ENCODE measurements at regions not wholly inside any gene's neighbourhood (a gene's known extent, or its start where the extent isn't known, plus 50 kb on each side); places are given as distances from the start of the nearest gene placed in this dataset.

GRCh38 chr3:22334996-22335395, 584.0 kb upstream of the ZNF385D start:
- no peak for DNase-seq

- DNase-seq, result no peak
These were observed 598.3 kb upstream of the ZNF385D start for GRCh38 chr3:22349215-22349851.

DNA sequence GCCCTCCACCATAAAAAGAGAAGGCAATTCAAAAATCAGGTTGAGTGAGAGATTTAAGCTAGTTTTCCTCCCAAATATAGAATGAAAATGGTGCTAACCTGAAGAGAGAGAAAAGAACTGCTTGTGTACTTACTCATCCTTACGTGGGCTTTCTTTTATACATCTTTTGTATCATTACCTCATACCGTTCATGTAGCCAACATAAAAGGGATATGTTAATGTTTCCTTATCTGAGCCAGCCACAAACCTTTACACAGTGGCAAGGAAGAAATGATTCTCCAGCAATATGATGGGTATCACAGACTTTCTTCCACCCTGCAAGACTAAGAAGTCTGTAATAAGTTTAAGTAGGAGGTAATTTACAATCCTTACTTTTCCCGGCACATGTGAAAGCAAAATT, 600.8 kb upstream of the ZNF385D start:
- no peak for DNase-seq

DNA sequence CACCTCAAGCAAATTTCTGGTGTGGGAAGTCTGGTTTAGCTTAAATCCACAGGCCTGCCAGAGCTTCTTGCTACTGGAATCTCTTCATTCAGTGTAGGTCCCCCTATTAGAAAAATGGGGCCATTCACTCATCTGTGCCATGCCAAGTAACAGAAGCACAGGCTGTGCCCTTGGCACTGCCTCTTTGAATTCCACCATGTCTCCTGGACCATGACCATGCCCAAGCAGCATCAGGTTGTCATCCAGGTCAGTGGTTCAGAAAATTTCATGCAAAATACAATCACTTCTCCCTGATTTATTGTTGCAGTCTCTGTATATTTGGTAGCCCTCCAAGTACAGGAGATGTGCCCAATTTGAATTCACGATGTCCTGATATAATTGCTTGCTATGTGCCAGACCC, 602.1 kb upstream of the ZNF385D start:
- no peak for DNase-seq

DNA sequence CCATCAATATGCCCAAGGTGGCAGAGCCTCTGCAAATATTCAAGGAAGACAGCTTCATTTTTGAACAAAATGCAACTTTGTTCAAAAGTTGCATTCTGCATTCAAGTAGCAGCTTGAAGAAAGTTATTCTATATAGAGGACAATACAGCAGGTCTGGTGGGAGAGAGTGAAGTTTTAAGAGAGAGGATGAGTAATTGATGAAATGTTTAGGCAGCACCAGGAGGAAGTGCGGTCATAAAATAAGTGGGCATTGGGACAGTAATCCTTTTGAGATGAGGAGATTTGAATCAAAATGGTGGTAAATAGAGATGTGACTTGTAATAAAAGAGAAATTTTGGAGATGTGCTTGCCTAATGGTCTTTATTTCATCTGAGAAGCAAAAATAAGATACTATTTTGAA, 607.3 kb upstream of the ZNF385D start:
- DNase-seq, result no peak

- DNase-seq, result no peak
These were observed 609.2 kb upstream of the ZNF385D start for GRCh38 chr3:22360164-22360563.

- no peak for DNase-seq
These were observed 610.0 kb upstream of the ZNF385D start for GRCh38 chr3:22360970-22361369.

GRCh38 chr3:22361521-22361920, 610.5 kb upstream of the ZNF385D start:
- no peak for DNase-seq

- no peak for DNase-seq
These were observed 613.8 kb upstream of the ZNF385D start for GRCh38 chr3:22364851-22365250.

- DNase-seq, result no peak
These were observed 615.8 kb upstream of the ZNF385D start for GRCh38 chr3:22366781-22367180.

- DNase-seq, result no peak
These were observed 620.0 kb upstream of the ZNF385D start for GRCh38 chr3:22371036-22371435.

- DNase-seq, result no peak
These were observed 620.7 kb upstream of the ZNF385D start for GRCh38 chr3:22371607-22372291.

- DNase-seq, result no peak
These were observed 621.5 kb upstream of the ZNF385D start for GRCh38 chr3:22372292-22373062.

DNA sequence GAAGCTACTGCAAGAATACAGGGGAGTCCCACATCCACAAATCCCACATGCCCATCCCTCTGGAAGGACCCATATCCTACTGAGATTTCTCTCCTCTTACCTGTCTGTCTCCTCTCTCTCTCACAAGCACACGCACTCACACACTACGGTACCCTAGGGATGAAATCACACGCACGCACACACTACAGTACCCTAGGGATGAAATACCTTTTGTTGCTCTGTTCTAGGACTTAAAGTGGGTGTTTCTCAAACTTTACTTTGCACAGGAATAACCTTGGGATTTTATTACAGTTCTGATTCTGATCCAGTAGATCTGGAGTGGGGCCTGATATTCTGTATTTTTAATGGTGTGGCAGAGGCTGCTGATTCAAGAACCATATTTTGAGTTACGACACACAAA, 622.2 kb upstream of the ZNF385D start:
- DNase-seq, result no peak

DNA sequence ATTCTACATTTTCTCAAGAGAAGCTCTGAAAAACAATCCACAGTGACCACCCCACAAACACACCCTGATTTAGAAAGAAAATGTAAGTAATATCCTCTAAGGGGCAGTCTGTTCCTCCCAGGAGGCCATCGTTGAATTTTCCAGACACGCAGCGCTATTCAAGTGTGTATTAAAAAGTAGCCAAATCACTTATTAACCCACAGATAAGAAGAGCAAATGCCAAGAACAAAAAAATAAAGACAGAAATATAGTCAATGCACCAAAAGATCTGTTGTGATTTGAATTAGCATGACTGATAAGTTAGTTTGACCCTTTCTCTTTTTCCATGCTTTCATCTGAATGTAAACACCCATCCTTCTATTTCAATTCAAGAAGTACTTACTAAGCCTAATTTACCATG, 622.8 kb upstream of the ZNF385D start:
- DNase-seq, result no peak

DNA sequence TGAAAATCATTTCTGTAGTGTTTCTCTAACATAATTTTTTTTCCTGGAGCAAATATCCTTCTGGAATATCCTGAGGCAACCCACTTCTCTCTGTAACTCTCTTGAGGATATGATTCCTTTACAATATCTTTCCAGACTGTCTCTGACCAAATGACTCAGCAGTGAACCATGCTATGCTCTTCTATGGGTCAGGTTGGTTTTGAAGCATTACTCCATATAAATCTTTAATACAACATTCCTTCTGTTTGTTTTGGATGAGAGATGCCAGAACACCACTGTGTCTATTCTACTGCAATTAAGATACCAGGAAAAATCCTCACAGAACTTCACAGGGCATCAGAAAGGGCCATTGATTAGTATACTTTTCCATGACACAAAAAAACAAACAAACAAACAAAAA, 626.4 kb upstream of the ZNF385D start:
- no peak for DNase-seq

DNA sequence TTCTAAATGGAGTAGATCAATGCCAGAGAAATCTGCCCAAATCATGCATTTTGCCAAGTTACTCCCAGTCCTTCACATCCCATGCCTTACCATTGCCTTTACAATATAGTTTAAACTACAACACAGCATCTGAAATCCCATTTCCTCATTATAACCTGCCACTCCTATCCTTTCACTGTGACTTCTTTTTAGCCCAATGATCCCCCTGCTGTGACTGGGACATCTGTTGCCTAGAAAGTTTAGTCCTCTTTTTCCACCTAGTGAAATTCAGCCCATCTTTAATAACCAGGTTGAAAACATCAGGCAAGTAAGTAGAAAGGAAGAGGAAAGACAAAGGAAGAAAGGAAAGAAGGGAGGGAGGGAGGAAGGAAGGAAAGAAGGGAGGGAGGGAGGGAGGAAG, 627.9 kb upstream of the ZNF385D start:
- no peak for DNase-seq

DNA sequence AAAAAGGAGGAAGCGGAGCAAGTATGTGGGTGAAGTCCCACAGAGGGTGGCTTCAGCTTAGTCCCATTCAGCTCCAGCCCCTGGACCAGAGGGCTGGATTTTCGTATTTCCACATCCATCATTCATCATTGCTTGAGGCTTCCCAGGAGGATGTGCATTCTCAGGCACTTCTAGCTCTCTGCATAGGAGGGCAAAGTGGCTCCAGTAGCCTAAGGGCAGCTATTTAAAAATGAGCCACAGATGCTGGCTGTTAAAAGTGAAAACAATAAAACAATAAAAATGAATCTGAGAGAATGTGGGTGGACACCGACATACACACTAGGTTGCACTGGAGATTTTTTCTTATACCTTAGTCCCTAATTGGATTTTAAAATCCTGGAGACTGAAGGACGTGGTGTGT, 629.2 kb upstream of the ZNF385D start:
- no peak for DNase-seq

GRCh38 chr3:22381564-22381963, 630.6 kb upstream of the ZNF385D start:
- peak; percentile 13 for DNase-seq

- DNase-seq, result no peak
These were observed 632.3 kb upstream of the ZNF385D start for GRCh38 chr3:22383285-22383684.

GRCh38 chr3:22386107-22386506, 635.1 kb upstream of the ZNF385D start:
- no peak for DNase-seq

DNA sequence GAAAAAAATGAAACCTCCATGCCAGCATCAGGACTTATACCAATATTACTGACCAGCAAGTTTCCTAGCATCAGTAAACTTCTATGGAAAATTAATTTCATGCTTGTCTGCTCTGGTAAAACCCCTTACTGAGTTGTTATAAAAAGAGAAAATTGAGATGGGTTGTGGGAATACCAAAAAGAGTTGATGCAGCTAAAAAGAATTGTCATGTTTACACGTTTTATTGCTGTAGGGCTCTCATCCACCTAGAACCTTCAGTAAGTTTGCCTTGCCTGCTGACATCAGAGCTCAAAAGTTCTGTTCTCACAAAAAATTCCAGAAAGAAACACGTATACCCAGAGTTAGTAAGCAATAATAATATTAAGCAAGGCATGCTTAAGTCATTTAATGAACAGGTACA, 641.3 kb upstream of the ZNF385D start:
- no peak for DNase-seq

DNA sequence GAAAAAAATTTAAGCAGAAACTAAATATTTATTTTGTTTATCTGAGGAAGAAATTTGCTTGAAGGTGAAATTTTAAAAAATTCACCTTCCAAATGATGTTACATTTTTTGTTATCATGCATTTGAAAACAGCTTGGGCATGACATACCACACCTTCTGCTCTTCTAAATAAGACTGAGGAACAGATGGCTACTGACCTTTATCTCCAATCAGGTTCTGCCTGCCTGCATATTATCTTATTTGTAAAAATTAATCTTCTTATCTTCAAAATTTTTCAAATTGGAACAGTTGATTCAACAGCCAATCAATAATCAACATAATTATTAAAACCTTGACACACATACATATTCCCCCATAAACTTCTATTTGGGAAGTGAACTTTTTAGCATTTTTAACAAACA, 641.8 kb upstream of the ZNF385D start:
- DNase-seq, result no peak

- DNase-seq, result no peak
These were observed 648.6 kb upstream of the ZNF385D start for GRCh38 chr3:22399566-22399965.

All from activated gamma-delta T cell (primary cell).